GM23338 (cell line): ENCODE measurements at regions not wholly inside any gene's neighbourhood (a gene's known extent, or its start where the extent isn't known, plus 50 kb on each side); places are given as distances from the start of the nearest gene placed in this dataset.

ENCODE experiments used
- ATAC-seq: fragments of 200-7000 bp; cut with Tn5 transposase; 3 replicates; pipeline ENCODE4 v1.9.1; 2020
- DNase-seq: peaks from one replicate; pipeline ENCODE4 v3.0.0-alpha.2; 2015; ENCODE audit warnings: low spot score
- H2AFZ ChIP-seq: fragments of 200-600 bp; sonication (generic); 2 replicates; pipeline ENCODE4 v1.8.0; 2016; ENCODE audit warnings: antibody characterized with exemption, mild to moderate bottlenecking, moderate library complexity
- H3F3A ChIP-seq: fragments of 200-600 bp; sonication (generic); replicated peaks from 2 replicates; pipeline ENCODE4 v1.8.0; 2017; ENCODE audit warnings: antibody characterized with exemption, mixed run types, low read depth
- H3K27ac ChIP-seq: fragments of 200-600 bp; sonication (generic); 2 replicates; pipeline ENCODE4 v1.6.1; 2016; ENCODE audit warnings: low read depth
- H3K27me3 ChIP-seq: fragments of 200-600 bp; sonication (generic); 2 replicates; pipeline ENCODE4 v1.8.0; 2016; ENCODE audit warnings: mild to moderate bottlenecking, mixed run types, moderate library complexity; ENCODE audit not compliant: insufficient read depth
- H3K36me3 ChIP-seq: fragments of 200-600 bp; sonication (generic); 2 replicates; pipeline ENCODE4 v1.8.0; 2016; ENCODE audit warnings: mild to moderate bottlenecking; ENCODE audit not compliant: insufficient read depth
- H3K4me1 ChIP-seq: fragments of 200-600 bp; sonication (generic); 2 replicates; pipeline ENCODE4 v1.8.0; 2016; ENCODE audit warnings: mild to moderate bottlenecking, moderate library complexity; ENCODE audit not compliant: insufficient read depth
- H3K4me2 ChIP-seq: fragments of 200-600 bp; sonication (generic); 2 replicates; pipeline ENCODE4 v1.7.1; 2017; ENCODE audit warnings: mixed run types
- H3K4me3 ChIP-seq: fragments of 200-600 bp; sonication (generic); 2 replicates; pipeline ENCODE4 v1.6.1; 2016; ENCODE audit warnings: mixed run types
- H3K79me2 ChIP-seq: fragments of 200-600 bp; sonication (generic); replicated peaks from 2 replicates; pipeline ENCODE4 v1.8.0; 2017; ENCODE audit warnings: mild to moderate bottlenecking; ENCODE audit not compliant: insufficient read depth
- H3K9me2 ChIP-seq: fragments of 200-600 bp; sonication (generic); 2 replicates; pipeline ENCODE4 v1.8.0; 2017; ENCODE audit not compliant: insufficient read depth
- H4K20me1 ChIP-seq: fragments of 200-600 bp; sonication (generic); replicated peaks from 2 replicates; pipeline ENCODE4 v1.8.0; 2017; ENCODE audit warnings: mild to moderate bottlenecking; ENCODE audit not compliant: insufficient read depth
- H3K27ac Mint-ChIP-seq: 2 replicates; pipeline ENCODE4 v1.8.0; 2020; ENCODE audit warnings: inconsistent platforms, mild to moderate bottlenecking, moderate library complexity, mixed read lengths
- H3K27me3 Mint-ChIP-seq: 3 replicates; pipeline ENCODE4 v1.8.0; 2022; ENCODE audit warnings: low read depth, mild to moderate bottlenecking, moderate library complexity, mixed read lengths, inconsistent platforms; ENCODE audit not compliant: insufficient read depth, poor library complexity
- H3K36me3 Mint-ChIP-seq: 3 replicates; pipeline ENCODE4 v1.8.0; 2021; ENCODE audit warnings: low read depth, mild to moderate bottlenecking, inconsistent platforms, moderate library complexity, mixed read lengths
- H3K4me1 Mint-ChIP-seq: 3 replicates; pipeline ENCODE4 v1.8.0; 2020; ENCODE audit warnings: mild to moderate bottlenecking, inconsistent platforms, mixed read lengths
- H3K4me3 Mint-ChIP-seq: 3 replicates; pipeline ENCODE4 v1.8.0; 2021; ENCODE audit warnings: moderate library complexity, mild to moderate bottlenecking, inconsistent platforms, mixed read lengths
- H3K9me3 Mint-ChIP-seq: 3 replicates; pipeline ENCODE4 v1.8.0; 2020; ENCODE audit warnings: moderate library complexity, mild to moderate bottlenecking, inconsistent platforms, mixed read lengths
- CREB1 ChIP-seq: fragments of 250-450 bp; sonication (Bioruptor Pico); IDR thresholded peaks from 2 replicates; pipeline ENCODE4 v1.5.0; 2020; ENCODE audit warnings: low read depth, mild to moderate bottlenecking, moderate library complexity
- EZH2 ChIP-seq: fragments of 200-600 bp; sonication (generic); IDR thresholded peaks from one replicate; pipeline ENCODE4 v1.8.0; 2017; ENCODE audit warnings: antibody characterized with exemption, mild to moderate bottlenecking, low read depth; ENCODE audit not compliant: unreplicated experiment
- EZH2phosphoT487 ChIP-seq: fragments of 200-600 bp; sonication (generic); IDR thresholded peaks from one replicate; pipeline ENCODE4 v1.8.1; 2018; ENCODE audit warnings: antibody characterized with exemption; ENCODE audit not compliant: unreplicated experiment
- JUNB ChIP-seq: IDR thresholded peaks from one replicate; pipeline ENCODE4 v1.6.1; 2016; ENCODE audit warnings: antibody characterized with exemption; ENCODE audit not compliant: unreplicated experiment
- NANOG ChIP-seq: IDR thresholded peaks from 2 replicates; pipeline ENCODE4 v1.6.1; 2016; ENCODE audit warnings: antibody characterized with exemption, borderline replicate concordance
- POLR2AphosphoS5 ChIP-seq: IDR thresholded peaks from 2 replicates; pipeline ENCODE4 v1.6.1; 2016; ENCODE audit warnings: antibody characterized with exemption, low read depth
- STAT1 ChIP-seq: IDR thresholded peaks from one replicate; pipeline ENCODE4 v1.6.1; 2016; ENCODE audit warnings: antibody characterized with exemption; ENCODE audit not compliant: unreplicated experiment
- ZNF114 ChIP-seq: fragments of 250-450 bp; sonication (Bioruptor Pico); IDR thresholded peaks from 2 replicates; pipeline ENCODE4 v1.5.0; 2020; ENCODE audit warnings: mild to moderate bottlenecking, moderate library complexity
- ZNF331 ChIP-seq: fragments of 250-450 bp; sonication (Bioruptor Pico); IDR thresholded peaks from 2 replicates; pipeline ENCODE4 v1.5.0; 2020; ENCODE audit warnings: low read depth, mild to moderate bottlenecking, moderate library complexity
- TF ChIP-seq, protein P1 (sequence below): IDR thresholded peaks from one replicate; pipeline ENCODE4 v1.6.1; 2018; ENCODE audit warnings: antibody characterized with exemption; ENCODE audit not compliant: unreplicated experiment
- TF ChIP-seq, protein P2 (sequence below): fragments of 250-450 bp; sonication (Bioruptor Pico); IDR thresholded peaks from 2 replicates; pipeline ENCODE4 v1.5.0; 2020; ENCODE audit warnings: mild to moderate bottlenecking, moderate library complexity
- TF ChIP-seq, protein P3 (sequence below), 2 experiments: fragments of 200-600 bp in 1 of 2; sonication (generic) in 1 of 2; conservative IDR thresholded peaks; 2 replicates each; pipeline versions ENCODE4 v1.5.1 to v1.6.1; 2016 to 2017; ENCODE audit warnings: antibody characterized with exemption in 2 of 2, low read depth in 2 of 2, mild to moderate bottlenecking in 2 of 2, moderate library complexity in 1 of 2
- TF ChIP-seq, protein P4 (sequence below): IDR thresholded peaks from 2 replicates; pipeline ENCODE4 v1.6.1; 2016; ENCODE audit warnings: antibody characterized with exemption

DNA sequence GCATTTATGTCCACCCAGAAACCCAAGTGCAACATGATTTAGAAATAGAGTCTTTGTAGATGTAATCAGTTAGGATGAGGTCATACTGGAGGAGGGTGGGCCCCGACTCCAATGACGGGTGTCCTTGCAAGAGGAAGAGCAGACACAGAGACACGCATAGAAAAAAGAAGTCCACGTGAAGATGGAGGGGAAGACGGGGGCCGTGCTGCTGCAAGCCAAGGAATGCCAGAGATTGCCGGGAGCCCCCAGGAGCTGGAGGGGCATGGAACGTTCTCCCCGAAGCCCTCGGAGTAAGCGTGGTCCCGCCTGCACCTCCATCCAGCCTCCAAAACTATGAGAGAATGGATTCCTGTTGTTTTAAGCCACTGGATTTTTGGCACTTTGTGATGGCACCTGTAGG, 51.6 kb downstream of the PTGR3 start:
- Histone ChIP-seq H3K79me2 (no peaks in the 10 kb centered on the region), H3K27ac (no peak overlapping the region), H3K4me1 (no peaks in the 10 kb centered on the region), H3K27me3 (no peaks in the 10 kb centered on the region), H2AFZ (no peak overlapping the region), H3K4me3 (no peak overlapping the region), H4K20me1 (no peaks in the 10 kb centered on the region), H3K4me2 (no peak overlapping the region), H3F3A (no peaks in the 10 kb centered on the region), H3K9me2 (peaks cover 7% of the 10 kb centered on the region; the same call in 1 of the 2 replicates), H3K36me3 (no peaks in the 10 kb centered on the region)
- no peak overlapping the region for H3K27ac Mint-ChIP-seq
- no peak for DNase-seq
- H3K4me1 Mint-ChIP-seq, result peaks cover 11% of the 10 kb centered on the region
- H3K27me3 Mint-ChIP-seq, result peaks cover 6% of the 10 kb centered on the region
- H3K4me3 Mint-ChIP-seq, result no peak overlapping the region
- TF ChIP-seq ZNF114 (CRISPR knock-in tag) (no peak), ZNF331 (CRISPR knock-in tag) (no peak), CREB1 (CRISPR knock-in tag) (no peak), JUNB (no peak), EZH2 (no peak), STAT1 (no peak), NANOG (no peak), EZH2phosphoT487 (no peak), POLR2AphosphoS5 (no peak)
- TF ChIP-seq, protein P1, sequence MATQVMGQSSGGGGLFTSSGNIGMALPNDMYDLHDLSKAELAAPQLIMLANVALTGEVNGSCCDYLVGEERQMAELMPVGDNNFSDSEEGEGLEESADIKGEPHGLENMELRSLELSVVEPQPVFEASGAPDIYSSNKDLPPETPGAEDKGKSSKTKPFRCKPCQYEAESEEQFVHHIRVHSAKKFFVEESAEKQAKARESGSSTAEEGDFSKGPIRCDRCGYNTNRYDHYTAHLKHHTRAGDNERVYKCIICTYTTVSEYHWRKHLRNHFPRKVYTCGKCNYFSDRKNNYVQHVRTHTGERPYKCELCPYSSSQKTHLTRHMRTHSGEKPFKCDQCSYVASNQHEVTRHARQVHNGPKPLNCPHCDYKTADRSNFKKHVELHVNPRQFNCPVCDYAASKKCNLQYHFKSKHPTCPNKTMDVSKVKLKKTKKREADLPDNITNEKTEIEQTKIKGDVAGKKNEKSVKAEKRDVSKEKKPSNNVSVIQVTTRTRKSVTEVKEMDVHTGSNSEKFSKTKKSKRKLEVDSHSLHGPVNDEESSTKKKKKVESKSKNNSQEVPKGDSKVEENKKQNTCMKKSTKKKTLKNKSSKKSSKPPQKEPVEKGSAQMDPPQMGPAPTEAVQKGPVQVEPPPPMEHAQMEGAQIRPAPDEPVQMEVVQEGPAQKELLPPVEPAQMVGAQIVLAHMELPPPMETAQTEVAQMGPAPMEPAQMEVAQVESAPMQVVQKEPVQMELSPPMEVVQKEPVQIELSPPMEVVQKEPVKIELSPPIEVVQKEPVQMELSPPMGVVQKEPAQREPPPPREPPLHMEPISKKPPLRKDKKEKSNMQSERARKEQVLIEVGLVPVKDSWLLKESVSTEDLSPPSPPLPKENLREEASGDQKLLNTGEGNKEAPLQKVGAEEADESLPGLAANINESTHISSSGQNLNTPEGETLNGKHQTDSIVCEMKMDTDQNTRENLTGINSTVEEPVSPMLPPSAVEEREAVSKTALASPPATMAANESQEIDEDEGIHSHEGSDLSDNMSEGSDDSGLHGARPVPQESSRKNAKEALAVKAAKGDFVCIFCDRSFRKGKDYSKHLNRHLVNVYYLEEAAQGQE, result no peak
- TF ChIP-seq, protein P2, sequence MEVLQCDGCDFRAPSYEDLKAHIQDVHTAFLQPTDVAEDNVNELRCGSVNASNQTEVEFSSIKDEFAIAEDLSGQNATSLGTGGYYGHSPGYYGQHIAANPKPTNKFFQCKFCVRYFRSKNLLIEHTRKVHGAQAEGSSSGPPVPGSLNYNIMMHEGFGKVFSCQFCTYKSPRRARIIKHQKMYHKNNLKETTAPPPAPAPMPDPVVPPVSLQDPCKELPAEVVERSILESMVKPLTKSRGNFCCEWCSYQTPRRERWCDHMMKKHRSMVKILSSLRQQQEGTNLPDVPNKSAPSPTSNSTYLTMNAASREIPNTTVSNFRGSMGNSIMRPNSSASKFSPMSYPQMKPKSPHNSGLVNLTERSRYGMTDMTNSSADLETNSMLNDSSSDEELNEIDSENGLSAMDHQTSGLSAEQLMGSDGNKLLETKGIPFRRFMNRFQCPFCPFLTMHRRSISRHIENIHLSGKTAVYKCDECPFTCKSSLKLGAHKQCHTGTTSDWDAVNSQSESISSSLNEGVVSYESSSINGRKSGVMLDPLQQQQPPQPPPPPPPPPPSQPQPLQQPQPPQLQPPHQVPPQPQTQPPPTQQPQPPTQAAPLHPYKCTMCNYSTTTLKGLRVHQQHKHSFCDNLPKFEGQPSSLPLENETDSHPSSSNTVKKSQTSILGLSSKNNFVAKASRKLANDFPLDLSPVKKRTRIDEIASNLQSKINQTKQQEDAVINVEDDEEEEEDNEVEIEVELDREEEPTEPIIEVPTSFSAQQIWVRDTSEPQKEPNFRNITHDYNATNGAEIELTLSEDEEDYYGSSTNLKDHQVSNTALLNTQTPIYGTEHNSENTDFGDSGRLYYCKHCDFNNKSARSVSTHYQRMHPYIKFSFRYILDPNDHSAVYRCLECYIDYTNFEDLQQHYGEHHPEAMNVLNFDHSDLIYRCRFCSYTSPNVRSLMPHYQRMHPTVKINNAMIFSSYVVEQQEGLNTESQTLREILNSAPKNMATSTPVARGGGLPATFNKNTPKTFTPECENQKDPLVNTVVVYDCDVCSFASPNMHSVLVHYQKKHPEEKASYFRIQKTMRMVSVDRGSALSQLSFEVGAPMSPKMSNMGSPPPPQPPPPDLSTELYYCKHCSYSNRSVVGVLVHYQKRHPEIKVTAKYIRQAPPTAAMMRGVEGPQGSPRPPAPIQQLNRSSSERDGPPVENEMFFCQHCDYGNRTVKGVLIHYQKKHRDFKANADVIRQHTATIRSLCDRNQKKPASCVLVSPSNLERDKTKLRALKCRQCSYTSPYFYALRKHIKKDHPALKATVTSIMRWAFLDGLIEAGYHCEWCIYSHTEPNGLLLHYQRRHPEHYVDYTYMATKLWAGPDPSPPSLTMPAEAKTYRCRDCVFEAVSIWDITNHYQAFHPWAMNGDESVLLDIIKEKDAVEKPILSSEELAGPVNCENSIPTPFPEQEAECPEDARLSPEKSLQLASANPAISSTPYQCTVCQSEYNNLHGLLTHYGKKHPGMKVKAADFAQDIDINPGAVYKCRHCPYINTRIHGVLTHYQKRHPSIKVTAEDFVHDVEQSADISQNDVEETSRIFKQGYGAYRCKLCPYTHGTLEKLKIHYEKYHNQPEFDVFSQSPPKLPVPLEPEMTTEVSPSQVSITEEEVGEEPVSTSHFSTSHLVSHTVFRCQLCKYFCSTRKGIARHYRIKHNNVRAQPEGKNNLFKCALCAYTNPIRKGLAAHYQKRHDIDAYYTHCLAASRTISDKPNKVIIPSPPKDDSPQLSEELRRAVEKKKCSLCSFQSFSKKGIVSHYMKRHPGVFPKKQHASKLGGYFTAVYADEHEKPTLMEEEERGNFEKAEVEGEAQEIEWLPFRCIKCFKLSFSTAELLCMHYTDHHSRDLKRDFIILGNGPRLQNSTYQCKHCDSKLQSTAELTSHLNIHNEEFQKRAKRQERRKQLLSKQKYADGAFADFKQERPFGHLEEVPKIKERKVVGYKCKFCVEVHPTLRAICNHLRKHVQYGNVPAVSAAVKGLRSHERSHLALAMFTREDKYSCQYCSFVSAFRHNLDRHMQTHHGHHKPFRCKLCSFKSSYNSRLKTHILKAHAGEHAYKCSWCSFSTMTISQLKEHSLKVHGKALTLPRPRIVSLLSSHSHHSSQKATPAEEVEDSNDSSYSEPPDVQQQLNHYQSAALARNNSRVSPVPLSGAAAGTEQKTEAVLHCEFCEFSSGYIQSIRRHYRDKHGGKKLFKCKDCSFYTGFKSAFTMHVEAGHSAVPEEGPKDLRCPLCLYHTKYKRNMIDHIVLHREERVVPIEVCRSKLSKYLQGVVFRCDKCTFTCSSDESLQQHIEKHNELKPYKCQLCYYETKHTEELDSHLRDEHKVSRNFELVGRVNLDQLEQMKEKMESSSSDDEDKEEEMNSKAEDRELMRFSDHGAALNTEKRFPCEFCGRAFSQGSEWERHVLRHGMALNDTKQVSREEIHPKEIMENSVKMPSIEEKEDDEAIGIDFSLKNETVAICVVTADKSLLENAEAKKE (CRISPR knock-in tag), result no peak
- TF ChIP-seq, protein P3, sequence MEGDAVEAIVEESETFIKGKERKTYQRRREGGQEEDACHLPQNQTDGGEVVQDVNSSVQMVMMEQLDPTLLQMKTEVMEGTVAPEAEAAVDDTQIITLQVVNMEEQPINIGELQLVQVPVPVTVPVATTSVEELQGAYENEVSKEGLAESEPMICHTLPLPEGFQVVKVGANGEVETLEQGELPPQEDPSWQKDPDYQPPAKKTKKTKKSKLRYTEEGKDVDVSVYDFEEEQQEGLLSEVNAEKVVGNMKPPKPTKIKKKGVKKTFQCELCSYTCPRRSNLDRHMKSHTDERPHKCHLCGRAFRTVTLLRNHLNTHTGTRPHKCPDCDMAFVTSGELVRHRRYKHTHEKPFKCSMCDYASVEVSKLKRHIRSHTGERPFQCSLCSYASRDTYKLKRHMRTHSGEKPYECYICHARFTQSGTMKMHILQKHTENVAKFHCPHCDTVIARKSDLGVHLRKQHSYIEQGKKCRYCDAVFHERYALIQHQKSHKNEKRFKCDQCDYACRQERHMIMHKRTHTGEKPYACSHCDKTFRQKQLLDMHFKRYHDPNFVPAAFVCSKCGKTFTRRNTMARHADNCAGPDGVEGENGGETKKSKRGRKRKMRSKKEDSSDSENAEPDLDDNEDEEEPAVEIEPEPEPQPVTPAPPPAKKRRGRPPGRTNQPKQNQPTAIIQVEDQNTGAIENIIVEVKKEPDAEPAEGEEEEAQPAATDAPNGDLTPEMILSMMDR (conservative IDR thresholded peaks at IDR 0.05; ENCODE audit: low read depth in 2 of 2), result no peak
- TF ChIP-seq, protein P4, sequence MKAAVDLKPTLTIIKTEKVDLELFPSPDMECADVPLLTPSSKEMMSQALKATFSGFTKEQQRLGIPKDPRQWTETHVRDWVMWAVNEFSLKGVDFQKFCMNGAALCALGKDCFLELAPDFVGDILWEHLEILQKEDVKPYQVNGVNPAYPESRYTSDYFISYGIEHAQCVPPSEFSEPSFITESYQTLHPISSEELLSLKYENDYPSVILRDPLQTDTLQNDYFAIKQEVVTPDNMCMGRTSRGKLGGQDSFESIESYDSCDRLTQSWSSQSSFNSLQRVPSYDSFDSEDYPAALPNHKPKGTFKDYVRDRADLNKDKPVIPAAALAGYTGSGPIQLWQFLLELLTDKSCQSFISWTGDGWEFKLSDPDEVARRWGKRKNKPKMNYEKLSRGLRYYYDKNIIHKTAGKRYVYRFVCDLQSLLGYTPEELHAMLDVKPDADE, result no peak
- peaks cover 7% of the 10 kb centered on the region; the same call in 2 of the 3 replicates for H3K36me3 Mint-ChIP-seq
- peaks cover 18% of the 10 kb centered on the region for H3K9me3 Mint-ChIP-seq
- no peak for ATAC-seq
